CD14-positive monocyte (primary cell): ENCODE measurements at regions not wholly inside any gene's neighbourhood (a gene's known extent, or its start where the extent isn't known, plus 50 kb on each side); places are given as distances from the start of the nearest gene placed in this dataset.
A peak's percentile ranks its signal among the peaks of the same experiment; 100 is the strongest.
"Not testable (repeated sequence)": the region's sequence is repeated elsewhere in the genome, so short reads cannot be mapped to it uniquely, and the experiment has no call there.

Experiments used
- DNase-seq, 3 donors: peaks; one replicate each; pipeline ENCODE4 v3.0.0-alpha.2; 2011 to 2022
- H2AFZ ChIP-seq: 2 replicates; pipeline ENCODE4 v1.6.0; 2012; ENCODE audit warnings: mild to moderate bottlenecking, low read depth, low read length, inconsistent platforms; ENCODE audit not compliant: insufficient read depth, poor library complexity, severe bottlenecking
- H3K27ac ChIP-seq, 2 donors: 1 replicate in 1 of 2; 2 replicates in 1 of 2; pipeline ENCODE4 v1.5.1; 2012 to 2013; ENCODE audit warnings: low read length in 2 of 2, control low read depth in 1 of 2, inconsistent platforms in 1 of 2, low read depth in 1 of 2, mild to moderate bottlenecking in 1 of 2
- H3K27me3 ChIP-seq, 2 donors: one replicate each; pipeline versions ENCODE4 v1.6.0 to v1.6.1; 2011 to 2013; ENCODE audit warnings: low read length in 2 of 2; ENCODE audit not compliant: control insufficient read depth in 2 of 2, insufficient read depth in 2 of 2
- H3K36me3 ChIP-seq, 2 donors: replicated peaks in 1 of 2; 1 replicate in 1 of 2; 2 replicates in 1 of 2; pipeline versions ENCODE4 v1.5.1 to v1.6.1; 2012 to 2013; ENCODE audit warnings: low read length in 2 of 2, control low read depth in 1 of 2, inconsistent platforms in 1 of 2, mild to moderate bottlenecking in 1 of 2; ENCODE audit not compliant: insufficient read depth in 2 of 2, control insufficient read depth in 1 of 2
- H3K4me1 ChIP-seq, 2 donors: 1 replicate in 1 of 2; 2 replicates in 1 of 2; pipeline versions ENCODE4 v1.5.1 to v1.6.1; 2012 to 2013; ENCODE audit warnings: low read length in 2 of 2, control low read depth in 1 of 2, inconsistent platforms in 1 of 2, mild to moderate bottlenecking in 1 of 2, moderate library complexity in 1 of 2; ENCODE audit not compliant: insufficient read depth in 2 of 2, control insufficient read depth in 1 of 2
- H3K4me2 ChIP-seq: replicated peaks from 2 replicates; pipeline ENCODE3; 2012; ENCODE audit warnings: low read length, moderate library complexity, mild to moderate bottlenecking; ENCODE audit not compliant: poor library complexity, severe bottlenecking; ENCODE audit errors: extremely low read depth
- H3K4me3 ChIP-seq, 3 experiments: fragments of 200-600 bp in 1 of 3; sonication (generic) in 1 of 3; replicated peaks in 1 of 3; 1 replicate in 2 of 3; 2 replicates in 1 of 3; pipeline ENCODE4 v1.5.1; 2011 to 2013; ENCODE audit warnings: low read length in 3 of 3, mild to moderate bottlenecking in 3 of 3, control low read depth in 2 of 3, low read depth in 2 of 3, inconsistent platforms in 1 of 3, moderate library complexity in 1 of 3
- H3K79me2 ChIP-seq: 2 replicates; pipeline ENCODE4 v1.6.0; 2012; ENCODE audit warnings: mild to moderate bottlenecking, control low read depth, inconsistent platforms, low read length, moderate library complexity; ENCODE audit not compliant: insufficient read depth
- H3K9ac ChIP-seq: 2 replicates; pipeline ENCODE4 v1.6.0; 2017; ENCODE audit warnings: low read length, mild to moderate bottlenecking; ENCODE audit not compliant: insufficient read depth, poor library complexity, severe bottlenecking
- H3K9me3 ChIP-seq, 2 donors: replicated peaks in 1 of 2; 1 replicate in 1 of 2; 2 replicates in 1 of 2; pipeline versions ENCODE4 v1.5.1 to v1.6.1; 2012 to 2013; ENCODE audit warnings: low read length in 2 of 2, control low read depth in 1 of 2; ENCODE audit not compliant: control insufficient read depth in 1 of 2, insufficient read depth in 1 of 2
- H4K20me1 ChIP-seq: 2 replicates; pipeline ENCODE4 v1.6.0; 2012; ENCODE audit warnings: mild to moderate bottlenecking, low read length, control low read depth, moderate library complexity; ENCODE audit not compliant: insufficient read depth
- H3K27ac Mint-ChIP-seq, 7 donors: one replicate each; pipeline ENCODE4 v1.8.0; 2020; ENCODE audit warnings: mild to moderate bottlenecking in 7 of 7, mixed read lengths in 7 of 7, moderate library complexity in 6 of 7, inconsistent platforms in 2 of 7
- H3K27me3 Mint-ChIP-seq, 3 donors: one replicate each; pipeline ENCODE4 v1.8.0; 2021 to 2022; ENCODE audit warnings: low read depth in 3 of 3, mild to moderate bottlenecking in 3 of 3, mixed read lengths in 3 of 3, moderate library complexity in 3 of 3, inconsistent platforms in 1 of 3
- H3K36me3 Mint-ChIP-seq, 2 donors: one replicate each; pipeline ENCODE4 v1.8.0; 2020; ENCODE audit warnings: mixed read lengths in 2 of 2, inconsistent platforms in 1 of 2, mild to moderate bottlenecking in 1 of 2
- H3K4me1 Mint-ChIP-seq: one replicate; pipeline ENCODE4 v1.8.0; 2020; ENCODE audit warnings: mild to moderate bottlenecking, mixed read lengths
- H3K4me3 Mint-ChIP-seq, 2 donors: one replicate each; pipeline ENCODE4 v1.8.0; 2020; ENCODE audit warnings: mild to moderate bottlenecking in 2 of 2, mixed read lengths in 2 of 2, moderate library complexity in 1 of 2
- H3K9me3 Mint-ChIP-seq, 7 donors: one replicate each; pipeline ENCODE4 v1.8.0; 2020 to 2022; ENCODE audit warnings: mixed read lengths in 7 of 7, mild to moderate bottlenecking in 6 of 7, moderate library complexity in 6 of 7, inconsistent platforms in 2 of 7
- CTCF ChIP-seq: fragments of 200-600 bp; IDR thresholded peaks from one replicate; pipeline ENCODE4 v1.8.0; 2022; ENCODE audit warnings: antibody characterized with exemption, mild to moderate bottlenecking
- WGBS: methylation state at CpG from one replicate; pipeline ENCODE4 v1.1.5; 2013; ENCODE audit warnings: missing lambda C conversion rate; ENCODE audit not compliant: insufficient coverage; 5-methylcytosine and 5-hydroxymethylcytosine counted together
- intact Hi-C, 2 donors: fragments of 100-400 bp; cut with micrococcal nuclease; formaldehyde crosslinking; loops; one replicate each; pipeline versions ENCODE4 v1.15.0 to v1.15.1; 2023

GRCh38 chr22:25426530-25427308 is 137.8 kb upstream of the GRK3 start:
- H3K9me3 Mint-ChIP-seq, DNase-seq, H3K9me3 ChIP-seq, H3K27ac ChIP-seq, H3K36me3 Mint-ChIP-seq, H3K9ac ChIP-seq, H3K4me3 ChIP-seq, H3K79me2 ChIP-seq, H3K4me3 Mint-ChIP-seq, H3K4me2 ChIP-seq, H3K36me3 ChIP-seq, intact Hi-C loops, H2AFZ ChIP-seq, H4K20me1 ChIP-seq: not testable (repeated sequence)
- Mint-ChIP-seq H3K27me3 (peaks cover 16 to 20% (median 17%) of the 10 kb centered on the region in 3 donors), H3K27ac (peak overlapping the region in 1 of 7 donors; percentile 18), H3K4me1 (peaks cover 29% of the 10 kb centered on the region)
- peaks cover 9 to 14% of the 10 kb centered on the region in 2 donors for H3K27me3 ChIP-seq
- TF ChIP-seq CTCF, result peak; percentile 44
- WGBS, result 86% methylated on average over 5 of the region's 10 CpGs
- H3K4me1 ChIP-seq, result peaks cover 20 to 22% of the 10 kb centered on the region in 2 donors

- H3K9me3 Mint-ChIP-seq, H3K4me3 ChIP-seq, H3K4me2 ChIP-seq, intact Hi-C loops, H3K9me3 ChIP-seq, H3K79me2 ChIP-seq, H3K27ac ChIP-seq, H2AFZ ChIP-seq, H3K36me3 ChIP-seq, DNase-seq, H3K36me3 Mint-ChIP-seq, H3K27me3 ChIP-seq, H4K20me1 ChIP-seq, H3K27ac Mint-ChIP-seq, H3K27me3 Mint-ChIP-seq, H3K4me3 Mint-ChIP-seq, H3K9ac ChIP-seq: not testable (repeated sequence)
- no CpG with 5 or more reads among the region's 6 CpGs for WGBS
- peaks cover 42% of the 10 kb centered on the region for H3K4me1 Mint-ChIP-seq
- peaks cover 30 to 32% of the 10 kb centered on the region in 2 donors for H3K4me1 ChIP-seq
Observed at GRCh38 chr22:25431637-25432342, 132.7 kb upstream of the GRK3 start.

GRCh38 chr22:25433381-25433970 is 131.0 kb upstream of the GRK3 start:
- not testable (repeated sequence) for H2AFZ ChIP-seq, H3K27ac Mint-ChIP-seq
- WGBS, result 44% methylated on average over 4 of the region's 8 CpGs

More at GRCh38 chr22:25433381-25433970, 131.0 kb upstream of the GRK3 start:
- H4K20me1 ChIP-seq, H3K27me3 Mint-ChIP-seq, H3K36me3 Mint-ChIP-seq, H3K9me3 Mint-ChIP-seq, H3K79me2 ChIP-seq, H3K27me3 ChIP-seq, H3K9me3 ChIP-seq, intact Hi-C loops, H3K27ac ChIP-seq, H3K9ac ChIP-seq, H3K36me3 ChIP-seq, H3K4me3 ChIP-seq: not testable (repeated sequence)
- peaks cover 17 to 18% of the 10 kb centered on the region in 2 donors for H3K4me1 ChIP-seq
- peaks cover 28% of the 10 kb centered on the region for H3K4me1 Mint-ChIP-seq
- peak overlapping the region; percentile 7 for H3K4me2 ChIP-seq
- peak overlapping the region in 1 of 2 donors; percentile 49 for H3K4me3 Mint-ChIP-seq
- DNase-seq, result peak in 1 of 3 donors; percentile 30
